ENCODE measurements at regions not wholly inside any gene's neighbourhood (a gene's known extent, or its start where the extent isn't known, plus 50 kb on each side); places are given as distances from the start of the nearest gene placed in this dataset.

DNA sequence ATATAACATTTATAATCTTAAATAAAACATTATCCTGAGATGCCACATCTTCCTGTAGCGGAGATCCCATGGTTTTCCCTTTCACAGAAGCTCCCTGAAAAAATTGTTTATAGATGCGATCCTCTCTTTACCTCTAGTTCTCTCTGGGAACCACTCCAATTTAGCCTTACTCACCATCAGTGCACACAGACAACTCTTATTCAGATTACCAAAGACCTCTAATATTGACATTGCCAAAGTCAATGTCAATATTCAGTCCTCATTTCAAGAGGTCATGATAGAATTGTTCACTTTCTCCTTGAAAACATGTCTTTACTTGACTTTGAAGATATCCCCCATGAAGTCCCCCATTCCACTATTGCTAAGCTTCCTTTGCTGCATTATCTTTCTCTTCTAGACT lies 248.8 kb downstream of the CTH start:
- no peak for TF ChIP-seq POLR2A (IDR thresholded peaks at IDR 0.05)
- TF ChIP-seq, protein P1, sequence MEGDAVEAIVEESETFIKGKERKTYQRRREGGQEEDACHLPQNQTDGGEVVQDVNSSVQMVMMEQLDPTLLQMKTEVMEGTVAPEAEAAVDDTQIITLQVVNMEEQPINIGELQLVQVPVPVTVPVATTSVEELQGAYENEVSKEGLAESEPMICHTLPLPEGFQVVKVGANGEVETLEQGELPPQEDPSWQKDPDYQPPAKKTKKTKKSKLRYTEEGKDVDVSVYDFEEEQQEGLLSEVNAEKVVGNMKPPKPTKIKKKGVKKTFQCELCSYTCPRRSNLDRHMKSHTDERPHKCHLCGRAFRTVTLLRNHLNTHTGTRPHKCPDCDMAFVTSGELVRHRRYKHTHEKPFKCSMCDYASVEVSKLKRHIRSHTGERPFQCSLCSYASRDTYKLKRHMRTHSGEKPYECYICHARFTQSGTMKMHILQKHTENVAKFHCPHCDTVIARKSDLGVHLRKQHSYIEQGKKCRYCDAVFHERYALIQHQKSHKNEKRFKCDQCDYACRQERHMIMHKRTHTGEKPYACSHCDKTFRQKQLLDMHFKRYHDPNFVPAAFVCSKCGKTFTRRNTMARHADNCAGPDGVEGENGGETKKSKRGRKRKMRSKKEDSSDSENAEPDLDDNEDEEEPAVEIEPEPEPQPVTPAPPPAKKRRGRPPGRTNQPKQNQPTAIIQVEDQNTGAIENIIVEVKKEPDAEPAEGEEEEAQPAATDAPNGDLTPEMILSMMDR (IDR thresholded peaks at IDR 0.05): no peak

Data from adrenal gland (tissue), 5 donors.